HuH-7 (cell line): ENCODE measurements at regions not wholly inside any gene's neighbourhood (a gene's known extent, or its start where the extent isn't known, plus 50 kb on each side); places are given as distances from the start of the nearest gene placed in this dataset.
"Not testable (repeated sequence)": the region's sequence is repeated elsewhere in the genome, so short reads cannot be mapped to it uniquely, and the experiment has no call there.

Experiments used
- DNase-seq: peaks from one replicate; pipeline ENCODE4 v3.0.0; 2011; ENCODE audit warnings: low spot score

DNA sequence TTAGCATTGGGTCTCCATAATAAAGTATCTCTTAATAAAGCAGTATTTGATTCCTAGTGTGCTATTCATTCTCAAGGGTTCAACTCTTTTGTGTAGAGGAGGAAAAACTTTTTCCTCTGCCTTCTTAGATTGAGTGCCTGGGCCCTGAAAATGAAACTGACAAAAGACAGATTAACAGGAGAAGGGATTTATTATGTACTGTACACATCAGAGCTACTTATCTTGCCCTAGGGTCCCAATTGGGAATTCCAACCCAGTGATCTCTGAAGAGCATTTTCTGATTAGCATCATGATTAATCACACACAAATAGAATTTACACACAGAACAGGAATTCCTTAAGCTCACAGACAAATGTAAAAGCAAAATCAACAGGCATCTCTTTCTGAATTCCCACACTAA, 128.9 kb downstream of the CD164 start:
- no peak for DNase-seq

DNA sequence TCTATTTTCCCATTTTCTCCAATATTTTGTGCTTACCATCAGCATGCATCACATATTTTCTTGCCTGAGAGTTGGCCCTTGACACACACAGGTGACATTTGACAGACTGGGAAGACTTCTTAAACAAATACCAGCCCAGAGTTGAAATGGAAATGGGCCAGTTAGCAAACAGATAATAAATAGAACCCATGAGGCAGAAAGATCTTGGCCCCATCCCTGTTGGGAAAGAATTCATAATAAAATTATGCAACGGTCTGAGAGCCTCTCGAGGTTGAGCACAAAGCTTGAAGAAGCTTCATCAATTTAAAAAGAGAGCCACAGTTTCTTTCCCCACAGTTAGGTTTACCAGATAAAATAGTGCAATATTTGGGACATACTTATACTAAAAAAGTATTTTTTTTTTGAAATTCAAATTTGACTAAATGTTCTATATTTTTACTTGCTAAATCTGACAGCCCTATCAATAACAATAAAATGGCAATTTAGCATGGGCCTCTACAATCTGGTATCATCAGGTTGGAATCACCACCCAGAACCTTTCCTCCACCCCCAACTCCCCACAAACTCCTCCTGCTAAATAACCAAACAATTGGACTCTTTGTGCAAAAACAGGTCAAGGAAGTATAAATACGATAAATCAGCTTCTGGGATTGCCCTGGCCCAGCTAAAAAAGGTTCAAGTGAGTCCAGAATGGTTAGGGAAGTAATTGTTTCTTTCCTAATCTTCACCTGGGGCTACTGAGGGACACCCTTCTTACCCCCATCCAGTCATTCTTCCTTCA, 129.8 kb downstream of the CD164 start:
- DNase-seq = no peak

DNA sequence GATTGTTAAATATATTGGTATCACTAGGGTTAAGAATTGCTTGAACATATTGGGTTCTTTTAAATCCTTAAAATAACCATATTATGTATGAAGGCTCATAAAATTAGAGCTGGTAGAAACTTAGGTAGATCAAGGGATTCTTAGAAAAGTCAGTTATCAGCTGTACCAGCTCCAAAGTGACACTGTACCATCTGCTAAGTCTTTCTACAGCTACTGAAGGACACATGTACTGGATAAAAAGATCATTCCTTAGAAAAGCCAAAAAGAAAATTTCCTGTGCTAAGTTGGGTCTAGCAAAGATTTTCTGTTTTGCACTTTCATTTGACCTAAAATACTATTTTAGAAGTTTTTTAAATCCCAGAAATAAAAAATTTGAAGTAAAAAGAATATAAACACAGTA, 130.4 kb downstream of the CD164 start:
- DNase-seq = no peak

DNA sequence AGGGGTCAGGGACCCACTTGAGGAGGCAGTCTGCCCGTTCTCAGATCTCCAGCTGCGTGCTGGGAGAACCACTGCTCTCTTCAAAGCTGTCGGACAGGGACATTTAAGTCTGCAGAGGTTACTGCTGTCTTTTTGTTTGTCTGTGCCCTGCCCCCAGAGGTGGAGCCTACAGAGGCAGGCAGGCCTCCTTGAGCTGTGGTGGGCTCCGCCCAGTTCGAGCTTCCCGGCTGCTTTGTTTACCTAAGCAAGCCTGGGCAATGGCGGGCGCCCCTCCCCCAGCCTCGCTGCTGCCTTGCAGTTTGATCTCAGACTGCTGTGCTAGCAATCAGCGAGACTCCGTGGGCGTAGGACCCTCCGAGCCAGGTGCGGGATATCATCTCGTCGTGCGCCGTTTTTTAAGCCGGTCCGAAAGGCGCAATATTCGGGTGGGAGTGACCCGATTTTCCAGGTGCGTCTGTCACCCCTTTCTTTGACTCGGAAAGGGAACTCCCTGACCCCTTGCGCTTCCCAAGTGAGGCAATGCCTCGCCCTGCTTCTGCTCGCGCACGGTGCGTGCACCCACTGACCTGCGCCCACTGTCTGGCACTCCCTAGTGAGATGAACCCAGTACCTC, 131.6 kb downstream of the CD164 start:
- DNase-seq = not testable (repeated sequence)

DNA sequence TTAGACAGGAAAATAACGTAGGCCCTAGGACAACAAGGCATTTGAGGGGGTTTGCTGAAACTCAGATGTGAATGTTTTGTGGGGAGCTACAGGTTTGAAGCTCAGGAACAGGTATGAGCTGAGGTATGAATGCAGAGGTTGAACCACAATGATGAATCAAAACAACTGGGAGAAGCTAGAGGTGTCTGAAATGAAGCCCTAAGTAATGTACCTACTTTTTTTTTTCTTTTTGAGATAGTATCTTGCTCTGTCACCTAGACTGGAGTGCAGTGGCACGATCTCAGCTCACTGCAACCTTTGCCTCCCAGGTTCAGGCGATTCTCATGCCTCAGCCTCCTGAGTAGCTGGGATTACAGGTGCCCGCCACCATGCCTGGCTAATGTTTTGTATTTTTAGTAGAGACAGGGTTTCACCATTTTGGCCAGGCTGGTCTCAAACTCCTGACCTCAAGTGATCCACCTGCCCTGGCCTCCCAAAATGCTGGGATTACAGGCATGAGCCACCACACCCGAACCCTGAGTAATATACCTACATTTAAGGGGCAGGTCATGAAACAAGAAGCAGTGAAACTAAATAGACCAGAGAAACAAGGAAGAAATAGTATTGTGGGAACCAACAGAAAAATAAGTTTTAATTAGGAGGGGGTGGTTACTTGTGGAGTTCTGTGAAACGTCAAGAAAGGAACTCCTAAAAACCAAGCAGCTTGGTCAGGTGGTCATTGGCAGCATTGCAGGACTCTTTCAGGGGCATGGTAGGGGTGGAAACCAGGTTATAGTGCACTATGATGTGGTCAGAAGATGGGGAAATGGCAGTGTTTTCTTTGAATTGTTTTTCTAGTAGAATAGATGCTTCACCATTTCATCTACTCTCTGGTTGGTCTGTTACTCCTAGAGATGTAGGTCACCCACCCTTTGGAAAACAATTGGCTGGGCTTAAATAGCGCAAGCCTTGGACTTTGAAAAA, 138.1 kb downstream of the CD164 start:
- no peak for DNase-seq

DNA sequence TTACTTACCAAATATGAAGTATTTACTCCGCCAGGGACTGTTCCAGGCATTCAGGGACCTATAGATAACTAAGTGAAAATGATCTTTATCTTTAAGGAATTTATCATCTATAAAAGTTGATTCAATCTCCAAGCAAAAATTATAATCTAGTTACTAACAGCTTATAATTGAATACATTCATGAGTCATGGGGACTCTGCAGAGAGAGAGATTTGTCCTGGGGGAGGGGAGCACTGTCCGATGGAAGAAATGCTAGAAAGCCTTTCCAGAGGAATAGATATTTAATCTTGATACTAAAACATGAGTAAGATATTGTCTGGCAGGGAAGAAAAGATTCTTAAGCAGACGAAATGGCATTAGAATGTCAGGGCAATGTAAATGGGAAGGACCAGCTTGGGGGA, 139.3 kb downstream of the CD164 start:
- no peak for DNase-seq

DNA sequence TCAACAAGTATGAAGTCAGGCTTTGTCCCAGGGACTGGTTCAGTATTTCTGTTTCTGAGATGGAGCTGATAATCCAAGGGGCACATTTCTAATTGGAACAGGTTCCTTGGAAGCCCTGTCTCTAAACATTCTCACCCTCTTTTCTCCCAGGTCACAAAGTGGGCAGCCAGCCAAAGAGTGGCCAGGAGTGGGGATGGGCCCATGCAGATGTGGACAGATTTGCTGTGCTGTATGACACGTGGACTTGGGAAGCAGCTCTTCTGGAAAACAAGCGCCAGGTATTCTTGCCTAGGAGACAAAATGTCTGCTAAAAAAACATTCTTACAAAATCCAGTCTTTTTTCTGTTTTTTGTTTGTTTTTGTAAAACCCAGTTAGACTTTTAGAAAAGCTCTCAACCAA, 140.2 kb downstream of the CD164 start:
- DNase-seq = no peak

DNA sequence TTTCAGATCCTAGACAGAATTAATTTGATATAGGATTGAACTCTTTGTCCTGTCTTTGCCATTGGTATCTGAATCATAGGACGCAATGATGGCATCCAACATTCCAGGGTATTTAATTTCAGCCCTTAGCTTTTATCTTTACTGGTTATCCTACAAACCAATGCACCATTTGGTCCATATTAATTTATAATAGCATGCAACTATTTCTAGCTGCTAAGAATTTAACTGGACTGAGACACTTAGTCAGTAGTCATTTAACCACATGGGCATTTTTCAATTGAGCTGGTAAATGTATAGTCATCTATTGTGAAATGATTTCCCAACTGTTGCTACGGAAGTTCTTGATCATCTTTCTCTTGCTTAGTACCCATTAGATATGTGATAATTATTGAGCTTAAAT, 141.1 kb downstream of the CD164 start:
- no peak for DNase-seq

DNA sequence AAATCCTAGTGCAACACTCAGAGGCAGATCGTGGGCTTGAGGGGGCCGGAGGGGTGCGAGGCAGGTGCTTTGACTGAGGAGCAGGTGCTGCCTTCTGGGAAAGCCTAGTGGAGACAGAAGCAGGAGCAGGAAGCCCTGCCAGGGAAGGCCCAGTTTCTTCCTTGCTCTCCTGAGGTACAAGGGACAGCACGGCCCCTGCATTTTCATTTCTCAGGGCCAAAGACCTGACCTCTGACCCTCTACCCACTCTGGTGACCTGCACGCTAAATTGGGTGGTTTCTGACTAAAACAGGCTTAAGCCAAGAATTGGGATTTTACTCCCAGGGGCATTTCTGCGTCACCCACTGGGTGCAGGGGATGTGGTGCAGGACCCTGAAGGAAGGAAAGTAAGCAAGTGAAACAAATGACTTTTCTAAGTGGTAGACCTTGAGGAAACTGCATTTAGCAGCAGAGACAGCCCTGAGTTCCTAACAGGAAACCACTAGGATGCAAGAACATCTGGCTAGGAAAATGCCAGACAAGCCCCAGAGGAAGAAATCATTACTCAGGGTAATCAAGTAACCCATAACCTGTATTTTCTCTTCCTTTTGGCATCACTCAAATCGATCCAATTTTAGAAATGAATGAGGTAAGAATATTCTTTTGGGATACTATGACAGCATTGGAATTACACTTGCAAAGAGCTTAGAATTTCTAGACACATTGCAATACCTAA, 141.7 kb downstream of the CD164 start:
- DNase-seq = no peak

DNA sequence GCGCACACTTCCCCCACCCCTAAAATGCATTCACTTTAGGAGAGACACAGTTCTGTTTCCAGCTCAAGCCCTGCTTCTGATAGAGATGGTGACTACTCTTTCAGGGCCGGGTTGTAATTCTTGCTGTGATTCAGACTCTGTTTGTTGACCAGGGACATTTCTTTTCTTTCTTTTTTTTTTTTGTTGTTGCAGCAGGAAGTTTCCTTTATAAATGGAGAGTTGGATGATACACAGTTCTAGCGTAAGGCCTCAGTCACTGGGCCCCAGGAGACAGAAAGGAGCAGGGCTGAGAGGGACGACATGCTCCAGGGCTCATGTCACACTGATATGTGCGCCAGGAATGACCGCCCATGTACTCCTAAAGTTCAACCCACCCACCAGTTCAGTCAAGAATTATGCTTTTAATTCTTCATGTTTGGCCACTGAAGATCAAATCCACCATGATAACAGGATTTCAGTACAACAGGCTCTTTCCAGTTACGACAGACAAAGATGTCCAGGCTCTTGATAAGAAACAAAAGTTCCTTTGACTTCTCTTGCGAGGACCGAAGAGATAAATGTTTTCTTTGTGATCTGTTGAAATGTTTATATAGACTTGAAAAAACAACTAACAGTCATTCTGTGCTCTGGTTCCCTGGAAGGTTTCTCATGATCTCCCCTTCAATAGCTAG, 142.5 kb downstream of the CD164 start:
- no peak for DNase-seq

DNA sequence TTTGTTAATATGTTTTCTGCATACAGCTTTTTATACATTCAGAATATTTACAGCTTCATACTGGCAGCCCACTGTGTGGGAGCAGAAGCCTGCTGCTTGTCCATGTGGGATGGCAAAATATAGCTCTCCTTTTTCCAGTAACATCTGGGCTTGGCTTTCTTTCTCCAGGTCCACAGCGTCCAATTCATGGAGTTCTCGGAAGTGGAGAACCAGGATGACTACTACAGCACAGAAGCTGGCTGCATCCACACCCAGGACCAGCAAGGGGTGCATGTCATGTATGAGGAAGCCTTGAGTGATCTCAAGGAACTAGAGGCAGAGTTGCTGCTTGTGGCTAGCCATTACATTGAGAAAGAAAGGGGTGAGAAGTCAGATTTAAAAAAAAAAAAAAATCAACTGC, 143.1 kb downstream of the CD164 start:
- DNase-seq = no peak

DNA sequence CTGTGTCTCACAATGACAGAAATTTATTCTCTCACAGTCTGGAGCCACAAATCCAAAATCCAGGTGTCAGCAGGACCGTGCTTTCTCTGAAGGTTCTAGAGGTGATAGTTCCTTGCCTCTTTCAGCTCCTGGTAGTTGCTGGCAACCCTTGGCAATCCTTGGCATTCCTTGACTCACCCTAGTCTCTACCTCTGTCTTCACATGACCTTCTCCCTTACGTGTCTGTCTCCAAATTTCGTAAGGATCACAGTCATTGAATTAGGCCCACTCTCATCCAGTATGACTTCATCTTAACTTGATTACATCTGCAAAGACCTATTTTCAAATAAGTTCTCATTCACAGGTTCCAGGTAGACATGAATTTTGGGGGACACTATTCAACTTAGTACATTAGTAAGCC, 143.1 kb downstream of the CEP57L1 start:
- DNase-seq = no peak

DNA sequence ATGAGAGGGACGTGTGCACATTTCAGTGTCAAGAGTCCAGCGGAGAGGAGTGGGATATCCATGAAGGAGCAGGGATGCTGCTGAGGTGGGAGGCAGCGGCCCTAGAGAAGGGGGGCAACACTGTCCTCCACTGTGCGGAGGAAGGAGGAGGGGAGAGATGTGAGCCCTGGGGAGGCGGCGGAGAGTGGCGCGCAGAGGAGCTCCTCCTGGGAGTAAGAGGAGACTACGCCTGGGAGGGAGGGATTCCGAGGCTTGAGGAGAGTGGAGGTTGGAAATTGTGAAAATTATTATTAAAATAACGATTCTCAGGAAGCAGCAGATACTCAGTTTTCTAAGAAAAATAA, 142.7 kb downstream of the CEP57L1 start:
- no peak for DNase-seq

DNA sequence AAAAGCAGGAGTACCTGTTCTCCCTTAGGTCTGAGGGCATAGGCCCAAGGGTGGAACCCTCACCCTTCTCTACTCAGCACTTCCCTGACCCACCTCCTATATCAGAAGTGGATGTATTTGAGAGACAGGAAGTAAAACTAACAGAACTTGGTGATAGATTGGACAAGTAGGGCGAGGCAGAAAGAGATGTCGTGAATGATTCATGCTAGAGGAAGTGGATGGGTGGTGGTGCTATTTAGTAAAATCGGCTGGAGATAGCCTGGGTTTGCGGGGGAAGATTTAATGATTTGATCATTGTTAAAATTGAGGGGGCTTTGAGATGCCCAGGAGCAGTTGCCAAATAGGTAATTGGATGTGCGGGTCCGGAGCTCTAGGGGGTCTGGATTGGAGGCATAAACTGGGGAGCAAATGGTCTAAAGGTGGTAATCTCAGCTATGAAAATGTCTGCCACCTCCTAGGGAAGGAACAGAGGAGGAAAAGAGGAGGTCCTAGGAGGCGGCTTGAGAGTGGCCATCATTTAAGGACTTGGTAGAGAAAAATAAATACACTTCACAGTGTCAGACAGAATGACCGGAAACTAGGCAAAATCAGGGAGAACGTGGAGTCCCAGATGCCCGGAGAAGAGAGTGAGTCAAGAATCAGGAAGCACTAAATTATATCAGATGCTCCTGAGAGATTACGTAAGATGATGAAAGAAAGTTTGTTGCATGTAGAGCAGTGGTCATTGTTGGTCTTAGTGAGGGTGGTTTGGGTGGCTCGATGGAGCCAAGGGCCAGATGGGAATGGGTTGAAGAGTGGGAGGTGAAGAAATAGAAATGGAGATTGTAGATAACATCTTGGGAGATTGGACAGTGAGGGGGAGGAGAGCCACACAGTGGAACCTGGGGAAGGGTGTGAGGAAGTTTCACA, 142.0 kb downstream of the CEP57L1 start:
- no peak for DNase-seq

DNA sequence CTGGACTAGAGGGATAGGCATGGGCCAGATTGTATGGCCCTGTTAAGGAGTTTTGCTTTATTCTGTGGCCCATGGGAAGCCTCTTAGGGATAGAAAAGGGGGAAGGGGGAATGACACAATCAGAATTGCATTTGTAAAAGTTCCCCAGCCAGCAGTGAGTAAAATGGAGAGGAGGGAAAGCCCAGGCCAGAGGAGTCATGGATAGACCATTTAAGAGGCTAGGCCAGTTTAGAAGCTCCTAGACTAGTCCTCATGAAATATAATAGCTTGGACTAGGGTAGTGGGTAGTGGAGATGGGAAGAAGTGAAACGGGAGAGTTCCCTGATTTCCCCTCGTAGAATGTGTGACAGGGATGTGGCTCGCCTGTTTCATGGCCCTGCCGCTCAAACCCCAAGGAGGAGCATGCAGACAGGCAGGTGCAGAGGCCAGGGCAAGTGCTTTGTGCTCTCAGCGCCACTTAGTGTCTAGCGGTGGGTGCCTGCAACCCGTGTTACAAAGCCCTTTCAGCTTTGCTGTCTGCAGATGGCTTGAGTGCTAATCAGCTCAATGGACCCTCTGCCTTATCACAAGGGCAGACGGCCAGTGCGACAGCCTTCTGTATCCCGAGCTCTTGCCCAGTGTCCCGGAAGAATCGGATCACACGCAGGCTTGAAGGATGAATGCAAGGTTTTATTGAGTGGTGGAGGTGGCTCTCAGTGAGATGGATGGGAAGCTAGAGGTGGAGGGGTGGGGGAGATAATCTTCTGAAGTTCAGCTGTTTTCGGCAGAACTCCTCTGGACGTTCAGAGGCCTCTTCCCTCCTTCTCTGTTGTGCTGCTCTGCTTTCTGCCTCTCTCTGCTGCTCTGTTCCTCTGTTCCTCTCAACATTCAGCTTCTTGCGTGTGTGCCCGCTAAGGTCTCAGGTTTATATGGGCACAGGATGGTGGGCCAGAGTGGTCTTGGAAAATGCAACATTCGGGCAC, 141.1 kb downstream of the CEP57L1 start:
- DNase-seq = peak; percentile 47

DNA sequence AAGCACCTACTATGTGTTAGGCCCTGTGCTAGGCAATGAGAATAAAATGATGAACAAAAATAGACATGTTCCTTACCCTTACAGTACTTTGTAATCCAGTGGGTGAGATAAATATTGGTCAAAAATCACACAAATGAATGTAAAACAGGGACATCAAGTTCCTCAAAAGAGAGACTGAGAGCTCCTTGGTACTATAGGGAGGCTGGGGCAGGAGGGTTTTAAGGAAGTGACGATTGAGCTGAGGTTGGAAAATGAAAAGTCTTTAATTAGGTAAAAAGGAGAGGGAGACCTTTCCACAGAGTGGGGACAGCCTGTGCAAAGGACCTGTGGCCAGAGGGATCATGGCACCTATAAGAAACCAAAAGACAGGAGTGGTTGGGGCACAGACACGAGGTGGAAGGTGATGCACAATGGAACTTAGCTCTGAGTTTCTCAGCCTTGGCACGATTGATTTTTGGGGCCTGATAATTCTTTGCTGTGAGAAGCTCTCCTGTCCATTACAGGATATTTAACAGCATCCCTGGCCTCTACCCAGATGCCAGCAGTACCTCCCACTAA, 140.3 kb downstream of the CEP57L1 start:
- no peak for DNase-seq

DNA sequence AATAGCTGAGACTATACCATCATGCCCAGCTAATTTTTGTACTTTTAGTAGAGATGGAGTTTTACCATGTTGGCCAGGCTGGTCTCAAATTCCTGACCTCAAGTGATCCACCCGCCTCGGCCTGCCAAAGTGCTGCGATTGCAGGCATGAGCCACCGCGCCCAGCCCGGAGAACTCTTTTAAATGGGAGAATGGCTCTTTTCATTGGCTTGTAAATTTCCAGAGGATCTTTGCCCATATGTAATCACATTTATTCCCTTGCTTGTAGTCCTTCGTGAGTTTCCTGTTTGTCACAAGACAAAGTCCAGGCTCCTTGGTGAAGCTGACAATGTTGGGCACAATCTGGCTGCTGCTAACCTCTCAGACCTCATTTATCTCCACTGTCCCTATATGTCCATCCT, 135.1 kb downstream of the CEP57L1 start:
- DNase-seq = no peak

DNA sequence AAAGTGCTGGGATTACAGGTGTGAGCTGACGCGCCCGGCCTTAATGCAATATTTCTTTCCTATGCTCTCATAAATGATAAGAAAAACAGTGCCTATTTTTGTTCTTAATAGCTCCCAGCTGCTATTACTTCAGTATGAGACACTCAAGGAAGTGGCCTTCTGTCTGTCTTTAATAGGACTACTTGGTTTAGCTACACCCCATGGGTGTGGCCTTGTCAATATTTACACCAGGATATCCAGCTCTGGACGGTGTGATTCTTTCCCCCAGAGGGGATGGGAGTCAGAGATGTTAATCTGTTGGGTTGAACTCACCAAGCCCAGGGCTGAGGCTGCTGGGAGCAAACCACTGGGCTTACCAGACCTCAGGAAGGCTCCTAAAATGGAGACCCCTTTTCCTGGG, 134.2 kb downstream of the CEP57L1 start:
- peak; percentile 53 for DNase-seq

DNA sequence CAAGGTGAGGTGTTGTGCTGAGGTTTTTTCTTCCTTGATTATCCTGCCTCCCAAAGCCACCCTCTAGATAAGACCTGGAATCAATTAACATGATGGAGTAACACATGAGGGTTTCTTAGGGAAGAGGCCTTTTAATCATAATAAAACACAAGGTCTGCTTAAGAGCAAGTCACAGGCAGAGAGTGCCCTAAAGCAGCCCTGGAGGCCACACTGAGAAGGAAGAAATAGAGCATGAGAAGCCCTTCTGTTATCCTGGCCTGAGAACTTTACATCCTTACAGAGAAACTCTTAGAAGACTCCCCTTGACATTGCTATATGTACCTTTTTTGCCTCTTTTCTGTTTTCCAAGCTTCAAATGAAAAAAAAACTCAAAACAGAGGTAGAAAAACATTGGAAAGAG, 132.3 kb downstream of the CEP57L1 start:
- no peak for DNase-seq
